H9 (cell line): ENCODE measurements at regions not wholly inside any gene's neighbourhood (a gene's known extent, or its start where the extent isn't known, plus 50 kb on each side); places are given as distances from the start of the nearest gene placed in this dataset.

ENCODE experiments used
- DNase-seq: peaks from one replicate; pipeline ENCODE4 v3.0.0-alpha.2; 2017
- H2AFZ ChIP-seq: one replicate; pipeline ENCODE4 v1.6.1; 2013; ENCODE audit warnings: mild to moderate bottlenecking, low read length, control low read depth, moderate library complexity
- H2AK5ac ChIP-seq: 2 replicates; pipeline ENCODE4 v1.6.1; 2013; ENCODE audit warnings: low read length, control low read depth, mixed read lengths; ENCODE audit not compliant: insufficient read length
- H2BK120ac ChIP-seq: one replicate; pipeline ENCODE4 v1.6.1; 2013; ENCODE audit warnings: low read depth, mild to moderate bottlenecking, low read length, control low read depth, inconsistent platforms; ENCODE audit not compliant: poor library complexity, severe bottlenecking
- H2BK12ac ChIP-seq: 2 replicates; pipeline ENCODE4 v1.6.1; 2013; ENCODE audit warnings: low read length, control low read depth, mixed read lengths, low read depth; ENCODE audit not compliant: insufficient read length
- H2BK15ac ChIP-seq: 2 replicates; pipeline ENCODE4 v1.6.1; 2013; ENCODE audit warnings: low read depth, low read length, control low read depth
- H2BK20ac ChIP-seq: one replicate; pipeline ENCODE4 v1.6.1; 2013; ENCODE audit warnings: low read depth, mild to moderate bottlenecking, low read length, control low read depth, inconsistent platforms; ENCODE audit not compliant: poor library complexity, severe bottlenecking
- H2BK5ac ChIP-seq: 2 replicates; pipeline ENCODE4 v1.6.1; 2013; ENCODE audit warnings: low read length, control low read depth, mixed read lengths; ENCODE audit not compliant: insufficient read length
- H3K14ac ChIP-seq: 2 replicates; pipeline ENCODE4 v1.6.1; 2013; ENCODE audit warnings: low read length, control low read depth; ENCODE audit not compliant: insufficient read depth
- H3K18ac ChIP-seq: 2 replicates; pipeline ENCODE4 v1.6.1; 2013; ENCODE audit warnings: low read depth, mild to moderate bottlenecking, mixed read lengths, low read length, control low read depth; ENCODE audit not compliant: insufficient read length
- H3K23ac ChIP-seq: 2 replicates; pipeline ENCODE4 v1.6.1; 2013; ENCODE audit warnings: low read length, control low read depth, mixed read lengths, low read depth; ENCODE audit not compliant: insufficient read length
- H3K23me2 ChIP-seq: 2 replicates; pipeline ENCODE4 v1.6.1; 2013; ENCODE audit warnings: low read depth, mild to moderate bottlenecking, mixed read lengths, low read length, control low read depth; ENCODE audit not compliant: insufficient read length, poor library complexity, severe bottlenecking
- H3K27ac ChIP-seq: 2 replicates; pipeline ENCODE4 v1.5.1; 2013; ENCODE audit warnings: low read length, control low read depth, mixed read lengths, low read depth; ENCODE audit not compliant: insufficient read length
- H3K27me3 ChIP-seq: 2 replicates; pipeline ENCODE4 v1.6.1; 2013; ENCODE audit warnings: low read length, control low read depth, inconsistent platforms; ENCODE audit not compliant: insufficient read depth
- H3K4ac ChIP-seq: 2 replicates; pipeline ENCODE4 v1.6.1; 2013; ENCODE audit warnings: low read depth, mild to moderate bottlenecking, control low read depth, inconsistent platforms, low read length, moderate library complexity
- H3K4me1 ChIP-seq: 2 replicates; pipeline ENCODE4 v1.6.1; 2013; ENCODE audit warnings: low read length, control low read depth, inconsistent platforms; ENCODE audit not compliant: insufficient read depth
- H3K4me2 ChIP-seq: 2 replicates; pipeline ENCODE4 v1.6.1; 2013; ENCODE audit warnings: low read length, control low read depth, mixed read lengths; ENCODE audit not compliant: insufficient read length, insufficient read depth
- H3K56ac ChIP-seq: 2 replicates; pipeline ENCODE4 v1.6.1; 2013; ENCODE audit warnings: low read depth, mild to moderate bottlenecking, mixed read lengths, low read length, control low read depth; ENCODE audit not compliant: insufficient read length
- H3K79me1 ChIP-seq: 2 replicates; pipeline ENCODE4 v1.6.1; 2013; ENCODE audit warnings: low read depth, mild to moderate bottlenecking, moderate library complexity, low read length, control low read depth, inconsistent platforms; ENCODE audit not compliant: insufficient read depth, poor library complexity, severe bottlenecking
- H3K79me2 ChIP-seq: 2 replicates; pipeline ENCODE4 v1.6.1; 2013; ENCODE audit warnings: low read length, control low read depth, inconsistent platforms; ENCODE audit not compliant: insufficient read depth
- H3K9ac ChIP-seq: 2 replicates; pipeline ENCODE4 v1.6.1; 2013; ENCODE audit warnings: low read length, control low read depth, mixed read lengths; ENCODE audit not compliant: insufficient read length; ENCODE audit errors: extremely low read depth
- H3K9me3 ChIP-seq: one replicate; pipeline ENCODE4 v1.6.1; 2013; ENCODE audit warnings: low read depth, low read length, inconsistent platforms; ENCODE audit not compliant: control insufficient read depth
- H3T11ph ChIP-seq: one replicate; pipeline ENCODE4 v1.6.1; 2013; ENCODE audit warnings: mild to moderate bottlenecking, low read length, control low read depth, inconsistent platforms
- H4K20me1 ChIP-seq: one replicate; pipeline ENCODE4 v1.6.1; 2013; ENCODE audit not compliant: control insufficient read depth, insufficient read length, insufficient read depth
- H4K5ac ChIP-seq: 2 replicates; pipeline ENCODE4 v1.6.1; 2013; ENCODE audit warnings: low read depth, mild to moderate bottlenecking, mixed read lengths, low read length, control low read depth; ENCODE audit not compliant: insufficient read length
- H4K8ac ChIP-seq: replicated peaks from 2 replicates; pipeline ENCODE4 v1.6.1; 2013; ENCODE audit warnings: low read length, control low read depth, mixed read lengths, low read depth; ENCODE audit not compliant: insufficient read length
- H4K91ac ChIP-seq: 2 replicates; pipeline ENCODE4 v1.6.1; 2013; ENCODE audit warnings: low read depth, mild to moderate bottlenecking, moderate library complexity, mixed read lengths, low read length, control low read depth; ENCODE audit not compliant: insufficient read length
- H3K27ac Mint-ChIP-seq, 3 experiments: 2 replicates in 2 of 3; 3 replicates in 1 of 3; pipeline ENCODE4 v1.8.0; 2020 to 2021; ENCODE audit warnings: mixed read lengths in 3 of 3, mild to moderate bottlenecking in 1 of 3, moderate library complexity in 1 of 3
- H3K27me3 Mint-ChIP-seq: 2 replicates; pipeline ENCODE4 v1.8.0; 2021; ENCODE audit warnings: low read depth, mild to moderate bottlenecking, moderate library complexity, mixed read lengths
- H3K36me3 Mint-ChIP-seq, 3 experiments: 2 replicates in 2 of 3; 3 replicates in 1 of 3; pipeline ENCODE4 v1.8.0; 2020 to 2021; ENCODE audit warnings: low read depth in 3 of 3, mixed read lengths in 3 of 3; ENCODE audit not compliant: insufficient read depth in 1 of 3
- H3K4me1 Mint-ChIP-seq, 2 experiments: 2 replicates each; pipeline ENCODE4 v1.8.0; 2020; ENCODE audit warnings: mixed read lengths in 2 of 2
- H3K4me3 Mint-ChIP-seq, 2 experiments: 2 replicates in 1 of 2; 3 replicates in 1 of 2; pipeline ENCODE4 v1.8.0; 2020 to 2021; ENCODE audit warnings: mild to moderate bottlenecking in 2 of 2, mixed read lengths in 2 of 2, moderate library complexity in 1 of 2
- H3K9me3 Mint-ChIP-seq, 2 experiments: 2 replicates in 1 of 2; 3 replicates in 1 of 2; pipeline ENCODE4 v1.8.0; 2020; ENCODE audit warnings: mild to moderate bottlenecking in 2 of 2, mixed read lengths in 2 of 2, moderate library complexity in 1 of 2
- WGBS: extraction: QIAGEN DNeasy Blood & Tissue Kit; methylation state at CpG from one replicate; pipeline ENCODE4 v1.1.7; 2013; ENCODE audit warnings: missing lambda C conversion rate, low lambda C conversion rate, mixed read lengths; ENCODE audit not compliant: insufficient read length; ENCODE audit errors: extremely low coverage; 5-methylcytosine and 5-hydroxymethylcytosine counted together
- TF ChIP-seq, protein P1 (sequence below): fragments of 200-600 bp; sonication (generic); conservative IDR thresholded peaks from 3 replicates; pipeline ENCODE4 v1.8.0; 2021; ENCODE audit warnings: antibody characterized with exemption, mild to moderate bottlenecking

DNA sequence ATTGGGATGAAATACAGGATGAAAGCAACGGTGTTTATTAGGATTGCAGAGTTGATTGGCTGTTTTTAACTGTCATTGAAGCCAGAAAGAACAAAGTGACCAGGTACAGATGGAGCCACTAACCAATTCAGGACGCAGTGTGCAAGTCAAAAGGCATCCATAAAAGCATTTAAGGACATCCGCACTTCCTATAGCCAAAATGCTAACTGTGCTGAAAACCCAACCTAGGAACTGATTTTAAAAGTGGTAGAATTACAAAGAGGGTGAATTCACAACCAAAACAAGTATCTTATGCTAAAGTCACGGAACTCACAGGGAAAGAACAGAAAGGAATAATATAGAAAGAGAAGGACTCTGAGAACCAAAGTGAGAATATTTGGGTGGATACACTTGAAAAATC, 63.1 kb upstream of the FOXG1 start:
- Histone ChIP-seq H3T11ph (no peak overlapping the region), H4K5ac (no peak overlapping the region), H3K18ac (no peak overlapping the region), H2BK12ac (no peak overlapping the region), H2BK120ac (no peak overlapping the region), H3K56ac (no peak overlapping the region), H3K4ac (no peak overlapping the region), H3K27me3 (no peaks in the 10 kb centered on the region), H3K4me2 (no peak overlapping the region), H3K14ac (no peak overlapping the region), H2BK5ac (no peak overlapping the region), H3K9ac (no peak overlapping the region), H2BK15ac (no peak overlapping the region), H3K9me3 (no peaks in the 10 kb centered on the region), H3K79me1 (no peaks in the 10 kb centered on the region), H2BK20ac (no peak overlapping the region), H4K20me1 (no peaks in the 10 kb centered on the region), H4K91ac (no peak overlapping the region), H3K27ac (no peak overlapping the region), H2AK5ac (no peak overlapping the region), H3K4me1 (no peaks in the 10 kb centered on the region), H3K23me2 (no peaks in the 10 kb centered on the region), H4K8ac (no peak overlapping the region), H3K79me2 (no peaks in the 10 kb centered on the region), H2AFZ (no peak overlapping the region), H3K23ac (no peak overlapping the region)
- Mint-ChIP-seq H3K4me1 (no peaks in the 10 kb centered on the region), H3K27ac (no peak overlapping the region), H3K36me3 (no peaks in the 10 kb centered on the region), H3K9me3 (no peaks in the 10 kb centered on the region), H3K4me3 (no peak overlapping the region), H3K27me3 (peaks cover 1% of the 10 kb centered on the region; the same call in 1 of the 2 replicates)
- DNase-seq, result no peak
- no CpG with 5 or more reads among the region's 4 CpGs for WGBS
- TF ChIP-seq, protein P1, sequence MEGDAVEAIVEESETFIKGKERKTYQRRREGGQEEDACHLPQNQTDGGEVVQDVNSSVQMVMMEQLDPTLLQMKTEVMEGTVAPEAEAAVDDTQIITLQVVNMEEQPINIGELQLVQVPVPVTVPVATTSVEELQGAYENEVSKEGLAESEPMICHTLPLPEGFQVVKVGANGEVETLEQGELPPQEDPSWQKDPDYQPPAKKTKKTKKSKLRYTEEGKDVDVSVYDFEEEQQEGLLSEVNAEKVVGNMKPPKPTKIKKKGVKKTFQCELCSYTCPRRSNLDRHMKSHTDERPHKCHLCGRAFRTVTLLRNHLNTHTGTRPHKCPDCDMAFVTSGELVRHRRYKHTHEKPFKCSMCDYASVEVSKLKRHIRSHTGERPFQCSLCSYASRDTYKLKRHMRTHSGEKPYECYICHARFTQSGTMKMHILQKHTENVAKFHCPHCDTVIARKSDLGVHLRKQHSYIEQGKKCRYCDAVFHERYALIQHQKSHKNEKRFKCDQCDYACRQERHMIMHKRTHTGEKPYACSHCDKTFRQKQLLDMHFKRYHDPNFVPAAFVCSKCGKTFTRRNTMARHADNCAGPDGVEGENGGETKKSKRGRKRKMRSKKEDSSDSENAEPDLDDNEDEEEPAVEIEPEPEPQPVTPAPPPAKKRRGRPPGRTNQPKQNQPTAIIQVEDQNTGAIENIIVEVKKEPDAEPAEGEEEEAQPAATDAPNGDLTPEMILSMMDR, result no peak
